Activated CD8-positive, alpha-beta T cell treated with anti-CD3 and anti-CD28 coated beads for 36 hours (primary cell): ENCODE measurements at regions not wholly inside any gene's neighbourhood (a gene's known extent, or its start where the extent isn't known, plus 50 kb on each side); places are given as distances from the start of the nearest gene placed in this dataset.

Source experiments
- ATAC-seq: fragments of 200-7000 bp; cut with Tn5 transposase; one replicate; pipeline ENCODE4 v1.10.0; 2021; ENCODE audit warnings: mild to moderate bottlenecking, moderate library complexity
- CTCF ChIA-PET: fragments of 350-600 bp; sonication (Branson Sonifier 250); formaldehyde crosslinking; loops from one replicate; lab custom pipeline; 2021; ENCODE audit warnings: antibody characterized with exemption; lab: Charles Lee
- POLR2A ChIA-PET: fragments of 350-600 bp; sonication (Branson Sonifier 250); formaldehyde crosslinking; loops from one replicate; lab custom pipeline; 2021; ENCODE audit warnings: antibody characterized with exemption; lab: Charles Lee
- DNase-seq: peaks from one replicate; pipeline ENCODE4 v3.0.0-alpha.2; 2020
- H3K27ac Mint-ChIP-seq: one replicate; pipeline ENCODE4 v1.8.0; 2021; ENCODE audit warnings: mild to moderate bottlenecking, mixed read lengths
- H3K27me3 Mint-ChIP-seq: one replicate; pipeline ENCODE4 v1.8.0; 2021; ENCODE audit warnings: mixed read lengths
- H3K36me3 Mint-ChIP-seq: one replicate; pipeline ENCODE4 v1.8.0; 2021; ENCODE audit warnings: low read depth, mixed read lengths
- H3K4me1 Mint-ChIP-seq: one replicate; pipeline ENCODE4 v1.8.0; 2021; ENCODE audit warnings: low read depth, mixed read lengths
- H3K4me3 Mint-ChIP-seq: one replicate; pipeline ENCODE4 v1.8.0; 2021; ENCODE audit warnings: mild to moderate bottlenecking, moderate library complexity, mixed read lengths
- H3K9me3 Mint-ChIP-seq: one replicate; pipeline ENCODE4 v1.8.0; 2021; ENCODE audit warnings: mixed read lengths
- intact Hi-C: fragments of 100-400 bp; cut with micrococcal nuclease; formaldehyde crosslinking; loops from one replicate; pipeline ENCODE4 v1.10.0; 2022
- TF ChIP-seq, protein P1 (sequence below): fragments of 200-600 bp; IDR thresholded peaks from one replicate; pipeline ENCODE4 v1.8.0; 2022; ENCODE audit warnings: antibody characterized with exemption, mild to moderate bottlenecking

- ATAC-seq (no peak), DNase-seq (no peak)
- no peaks in the 10 kb centered on the region for H3K4me1 Mint-ChIP-seq
- ChIA-PET POLR2A (no interaction called here), CTCF (no interaction called here)
- H3K27ac Mint-ChIP-seq: no peak overlapping the region
- H3K4me3 Mint-ChIP-seq: no peak overlapping the region
- intact Hi-C loops: no loop called here
- H3K9me3 Mint-ChIP-seq: peaks cover 5% of the 10 kb centered on the region
- no peaks in the 10 kb centered on the region for H3K36me3 Mint-ChIP-seq
- no peaks in the 10 kb centered on the region for H3K27me3 Mint-ChIP-seq
- TF ChIP-seq, protein P1, sequence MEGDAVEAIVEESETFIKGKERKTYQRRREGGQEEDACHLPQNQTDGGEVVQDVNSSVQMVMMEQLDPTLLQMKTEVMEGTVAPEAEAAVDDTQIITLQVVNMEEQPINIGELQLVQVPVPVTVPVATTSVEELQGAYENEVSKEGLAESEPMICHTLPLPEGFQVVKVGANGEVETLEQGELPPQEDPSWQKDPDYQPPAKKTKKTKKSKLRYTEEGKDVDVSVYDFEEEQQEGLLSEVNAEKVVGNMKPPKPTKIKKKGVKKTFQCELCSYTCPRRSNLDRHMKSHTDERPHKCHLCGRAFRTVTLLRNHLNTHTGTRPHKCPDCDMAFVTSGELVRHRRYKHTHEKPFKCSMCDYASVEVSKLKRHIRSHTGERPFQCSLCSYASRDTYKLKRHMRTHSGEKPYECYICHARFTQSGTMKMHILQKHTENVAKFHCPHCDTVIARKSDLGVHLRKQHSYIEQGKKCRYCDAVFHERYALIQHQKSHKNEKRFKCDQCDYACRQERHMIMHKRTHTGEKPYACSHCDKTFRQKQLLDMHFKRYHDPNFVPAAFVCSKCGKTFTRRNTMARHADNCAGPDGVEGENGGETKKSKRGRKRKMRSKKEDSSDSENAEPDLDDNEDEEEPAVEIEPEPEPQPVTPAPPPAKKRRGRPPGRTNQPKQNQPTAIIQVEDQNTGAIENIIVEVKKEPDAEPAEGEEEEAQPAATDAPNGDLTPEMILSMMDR: no peak
Observed at GRCh38 chr5:23027331-23027730, 174.2 kb upstream of the CDH12 start.

DNA sequence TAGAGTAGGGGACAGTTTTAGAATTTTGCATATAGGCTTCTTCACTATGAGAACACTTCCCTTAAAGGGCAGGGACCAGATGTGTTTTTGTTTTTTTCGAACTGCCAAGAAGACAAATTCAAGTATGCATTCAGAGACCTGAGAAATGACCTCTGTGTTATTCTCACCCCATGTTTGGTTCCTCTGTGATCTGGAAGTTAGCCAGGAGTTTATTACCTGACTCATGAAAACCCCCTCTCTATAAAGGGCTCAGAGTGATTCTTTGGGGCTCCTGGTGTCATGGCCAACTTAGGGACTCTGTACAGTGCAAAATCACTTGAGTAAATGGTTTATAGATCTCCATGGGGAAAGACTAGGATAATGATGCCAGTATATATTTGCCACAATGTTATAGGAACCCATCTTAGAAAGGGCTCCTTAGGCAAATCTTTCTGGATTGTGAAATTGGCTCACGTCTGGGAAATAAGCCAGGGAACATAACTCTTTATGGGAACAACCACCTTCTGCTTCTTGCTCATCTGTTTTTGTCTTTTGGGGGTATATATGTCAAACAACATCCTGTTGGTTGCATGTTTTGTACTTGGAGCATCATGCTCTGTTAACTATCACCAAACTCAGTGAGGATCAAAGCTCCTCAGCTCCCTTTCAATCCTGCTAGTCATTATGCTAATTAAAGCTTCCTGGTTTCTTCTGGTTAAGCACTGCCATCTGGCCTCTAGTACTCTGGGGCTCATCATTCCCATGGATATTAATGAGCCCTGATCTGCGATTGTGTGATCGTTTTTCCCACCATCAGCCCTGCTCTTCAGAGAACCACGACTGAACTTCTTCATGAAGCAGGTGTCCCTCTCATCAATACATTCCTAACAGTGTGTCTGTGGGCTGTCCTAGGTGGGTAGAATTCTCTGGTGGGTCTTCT lies 173.4 kb upstream of the CDH12 start:
- intact Hi-C loops: no loop called here
- Mint-ChIP-seq H3K9me3 (peaks cover 5% of the 10 kb centered on the region), H3K4me1 (no peaks in the 10 kb centered on the region), H3K27me3 (no peaks in the 10 kb centered on the region), H3K36me3 (no peaks in the 10 kb centered on the region), H3K4me3 (no peak overlapping the region), H3K27ac (no peak overlapping the region)
- CTCF ChIA-PET: no interaction called here
- no peak for DNase-seq
- POLR2A ChIA-PET: no interaction called here
- ATAC-seq: no peak
- TF ChIP-seq, protein P1: no peak

DNA sequence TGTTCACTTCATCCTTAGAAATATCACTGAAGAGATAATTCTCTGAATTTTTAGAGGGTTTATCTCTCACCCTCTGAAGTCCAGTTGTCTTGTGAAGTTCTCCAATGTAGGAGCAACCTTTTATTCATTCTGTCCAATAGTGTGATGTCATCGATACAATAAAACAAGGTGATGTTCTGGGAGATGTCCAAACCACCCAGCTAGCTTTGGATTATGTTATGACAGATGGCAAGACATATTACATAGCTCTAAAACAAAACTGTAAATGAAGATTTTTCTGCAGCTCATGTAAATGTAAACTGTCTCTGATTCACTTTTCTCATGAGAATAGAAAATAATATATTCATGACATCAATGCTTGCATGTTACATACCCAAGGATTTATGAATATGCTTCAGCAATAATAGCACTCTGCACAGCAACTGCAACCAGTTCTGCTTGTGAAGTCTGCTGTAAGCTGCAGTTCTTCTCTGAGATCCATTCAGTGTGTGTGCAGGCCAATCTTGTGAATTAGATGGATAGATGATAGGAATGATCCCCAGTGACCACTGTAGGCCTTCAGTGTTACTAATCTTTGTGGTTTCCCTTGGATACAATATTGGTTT lies 172.6 kb upstream of the CDH12 start:
- no peak for DNase-seq
- no peaks in the 10 kb centered on the region for H3K36me3 Mint-ChIP-seq
- POLR2A ChIA-PET: no interaction called here

DNA sequence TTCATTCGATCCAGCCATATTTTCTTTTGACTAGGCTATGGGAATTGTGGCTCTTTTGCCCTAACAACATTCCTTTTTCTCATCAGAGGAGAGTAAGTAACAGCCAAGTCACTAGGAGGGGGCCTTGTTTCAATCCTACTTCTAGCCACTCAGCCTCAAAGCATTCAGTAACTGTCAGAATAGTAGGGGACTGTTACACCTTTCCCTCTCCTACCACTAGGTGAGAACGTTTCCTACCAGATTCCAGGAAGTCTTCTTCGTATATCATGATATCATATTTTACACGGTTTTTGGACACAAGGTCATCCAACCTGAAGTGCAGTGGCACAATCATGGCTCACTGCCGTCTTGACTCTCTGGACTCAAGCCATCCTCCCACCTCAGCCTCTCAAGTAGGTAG lies 171.3 kb upstream of the CDH12 start:
- DNase-seq (no peak), ATAC-seq (no peak)
- H3K4me3 Mint-ChIP-seq: no peak overlapping the region
- POLR2A ChIA-PET: no interaction called here
- H3K36me3 Mint-ChIP-seq: no peaks in the 10 kb centered on the region
- H3K9me3 Mint-ChIP-seq: peaks cover 5% of the 10 kb centered on the region
- intact Hi-C loops: no loop called here
- CTCF ChIA-PET: no interaction called here
- H3K4me1 Mint-ChIP-seq: no peaks in the 10 kb centered on the region
- H3K27me3 Mint-ChIP-seq: no peaks in the 10 kb centered on the region
- no peak overlapping the region for H3K27ac Mint-ChIP-seq
- TF ChIP-seq, protein P1: no peak

More for the DNA sequence above, 172.6 kb upstream of the CDH12 start:
- CTCF ChIA-PET: no interaction called here
- no peaks in the 10 kb centered on the region for H3K27me3 Mint-ChIP-seq
- H3K4me3 Mint-ChIP-seq: no peak overlapping the region
- TF ChIP-seq, protein P1: no peak
- ATAC-seq: no peak
- H3K9me3 Mint-ChIP-seq: peaks cover 5% of the 10 kb centered on the region
- no peak overlapping the region for H3K27ac Mint-ChIP-seq
- intact Hi-C loops: no loop called here
- H3K4me1 Mint-ChIP-seq: no peaks in the 10 kb centered on the region

GRCh38 chr5:23014825-23015224 lies 161.7 kb upstream of the CDH12 start:
- POLR2A ChIA-PET: no interaction called here
- TF ChIP-seq, protein P1: no peak
- Mint-ChIP-seq H3K4me3 (no peak overlapping the region), H3K27ac (no peak overlapping the region), H3K36me3 (no peaks in the 10 kb centered on the region), H3K9me3 (no peaks in the 10 kb centered on the region), H3K27me3 (no peaks in the 10 kb centered on the region), H3K4me1 (no peaks in the 10 kb centered on the region)
- DNase-seq (no peak), ATAC-seq (no peak)
- intact Hi-C loops: no loop called here
- CTCF ChIA-PET: no interaction called here
